Lung (tissue), 11 donors: ENCODE measurements at regions not wholly inside any gene's neighbourhood (a gene's known extent, or its start where the extent isn't known, plus 50 kb on each side); places are given as distances from the start of the nearest gene placed in this dataset.
"Not testable (repeated sequence)": the region's sequence is repeated elsewhere in the genome, so short reads cannot be mapped to it uniquely, and the experiment has no call there.

ENCODE experiments used
- ATAC-seq: fragments of 200-7000 bp; cut with Tn5 transposase; one replicate; pipeline ENCODE4 v1.9.1; 2020; ENCODE audit warnings: moderate number of reproducible peaks; ENCODE audit not compliant: insufficient read depth, low FRiP score
- DNase-seq, 3 donors: peaks; one replicate each; pipeline ENCODE4 v3.0.0-alpha.2; 2013 to 2017
- H3K27ac ChIP-seq, 2 donors: one replicate each; pipeline ENCODE4 v1.5.1; 2013; ENCODE audit warnings: mild to moderate bottlenecking in 2 of 2, moderate library complexity in 2 of 2, control low read depth in 1 of 2, inconsistent platforms in 1 of 2, low read depth in 1 of 2, low read length in 1 of 2
- H3K27me3 ChIP-seq, 3 donors: one replicate each; pipeline ENCODE4 v1.5.1; 2013; ENCODE audit warnings: low read length in 2 of 3; ENCODE audit not compliant: control insufficient read depth in 3 of 3, insufficient read depth in 3 of 3
- H3K36me3 ChIP-seq, 4 donors: one replicate each; pipeline ENCODE4 v1.5.1; 2013; ENCODE audit warnings: low read length in 4 of 4, mild to moderate bottlenecking in 1 of 4, moderate library complexity in 1 of 4; ENCODE audit not compliant: control insufficient read depth in 4 of 4, insufficient read depth in 4 of 4
- H3K4me1 ChIP-seq, 5 donors: one replicate each; pipeline ENCODE4 v1.5.1; 2013; ENCODE audit warnings: low read length in 5 of 5, mild to moderate bottlenecking in 2 of 5, moderate library complexity in 1 of 5; ENCODE audit not compliant: control insufficient read depth in 5 of 5, insufficient read depth in 5 of 5
- H3K4me3 ChIP-seq: one replicate; pipeline ENCODE4 v1.5.1; 2013; ENCODE audit warnings: mild to moderate bottlenecking, control low read depth, moderate library complexity
- H3K9ac ChIP-seq, 2 donors: one replicate each; pipeline ENCODE4 v1.5.1; 2013; ENCODE audit warnings: low read length in 2 of 2, control low read depth in 1 of 2; ENCODE audit not compliant: insufficient read depth in 1 of 2
- H3K9me3 ChIP-seq, 4 donors: one replicate each; pipeline ENCODE4 v1.5.1; 2013; ENCODE audit warnings: low read length in 3 of 4, mild to moderate bottlenecking in 1 of 4, moderate library complexity in 1 of 4; ENCODE audit not compliant: control insufficient read depth in 4 of 4, insufficient read depth in 3 of 4
- whole genome bisulfite sequencing, 2 donors: extraction: QIAGEN DNeasy Blood & Tissue Kit; methylation state at CpG; one replicate each; pipeline ENCODE4 v1.1.7; 2013; 5-methylcytosine and 5-hydroxymethylcytosine counted together
- TF ChIP-seq, protein P1 (sequence below): IDR thresholded peaks from 2 replicates; pipeline ENCODE4 v1.5.1; 2012; ENCODE audit warnings: mild to moderate bottlenecking; ENCODE audit errors: control extremely low read depth, extremely low read depth
- donor health status: control.
- donor health status: control.
- donor health status: Bipolar disorder and iron deficiency.
- donor health status: healthy.
- donor health status: DM: yes; HTN: yes; CAD: no.

- 53 to 66% methylated on average over 7 of the region's 7 CpGs for WGBS, 2 donors
- TF ChIP-seq, protein P1, sequence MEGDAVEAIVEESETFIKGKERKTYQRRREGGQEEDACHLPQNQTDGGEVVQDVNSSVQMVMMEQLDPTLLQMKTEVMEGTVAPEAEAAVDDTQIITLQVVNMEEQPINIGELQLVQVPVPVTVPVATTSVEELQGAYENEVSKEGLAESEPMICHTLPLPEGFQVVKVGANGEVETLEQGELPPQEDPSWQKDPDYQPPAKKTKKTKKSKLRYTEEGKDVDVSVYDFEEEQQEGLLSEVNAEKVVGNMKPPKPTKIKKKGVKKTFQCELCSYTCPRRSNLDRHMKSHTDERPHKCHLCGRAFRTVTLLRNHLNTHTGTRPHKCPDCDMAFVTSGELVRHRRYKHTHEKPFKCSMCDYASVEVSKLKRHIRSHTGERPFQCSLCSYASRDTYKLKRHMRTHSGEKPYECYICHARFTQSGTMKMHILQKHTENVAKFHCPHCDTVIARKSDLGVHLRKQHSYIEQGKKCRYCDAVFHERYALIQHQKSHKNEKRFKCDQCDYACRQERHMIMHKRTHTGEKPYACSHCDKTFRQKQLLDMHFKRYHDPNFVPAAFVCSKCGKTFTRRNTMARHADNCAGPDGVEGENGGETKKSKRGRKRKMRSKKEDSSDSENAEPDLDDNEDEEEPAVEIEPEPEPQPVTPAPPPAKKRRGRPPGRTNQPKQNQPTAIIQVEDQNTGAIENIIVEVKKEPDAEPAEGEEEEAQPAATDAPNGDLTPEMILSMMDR: no peak
- ATAC-seq (no peak), DNase-seq (peak in 1 of 3 donors; percentile 31)
- no peak overlapping the region for H3K4me3 ChIP-seq
- no peaks in the 10 kb centered on the region for H3K27me3 ChIP-seq
- no peak overlapping the region for H3K27ac ChIP-seq
- no peak overlapping the region for H3K9ac ChIP-seq
- H3K9me3 ChIP-seq: peaks cover 0 to 3% (median 1%) of the 10 kb centered on the region in 4 donors
- H3K4me1 ChIP-seq: no peaks in the 10 kb centered on the region
- H3K36me3 ChIP-seq: no peaks in the 10 kb centered on the region
These were observed 301.3 kb upstream of the IGF1R start for GRCh38 chr15:98347001-98347400.

DNA sequence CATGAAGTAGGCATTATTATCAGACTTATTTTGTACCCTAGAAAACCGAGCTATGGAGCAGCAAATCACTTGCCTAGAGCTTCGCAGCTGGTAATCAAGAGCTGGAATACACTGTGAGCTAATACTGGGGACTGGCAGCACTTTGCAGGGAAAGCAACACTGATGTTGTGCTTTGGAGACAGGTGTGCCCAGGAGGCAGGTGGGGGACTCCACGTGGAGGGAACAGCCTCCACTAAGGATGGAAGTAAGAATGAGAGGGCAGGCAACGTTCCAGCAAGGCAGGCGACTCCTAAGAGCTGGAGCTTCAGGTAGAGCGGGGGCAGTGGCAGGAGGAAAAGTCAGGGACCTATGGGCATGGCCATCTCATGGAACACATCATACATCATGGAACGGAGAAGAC lies 300.5 kb upstream of the IGF1R start:
- TF ChIP-seq, protein P1: no peak
- ATAC-seq: no peak
- 76 to 81% methylated on average over 7 of the region's 7 CpGs for WGBS, 2 donors

GRCh38 chr15:98350276-98350675 lies 298.1 kb upstream of the IGF1R start:
- TF ChIP-seq, protein P1: no peak

More for the DNA sequence above, 300.5 kb upstream of the IGF1R start:
- peaks cover 0 to 3% (median 1%) of the 10 kb centered on the region in 4 donors for H3K9me3 ChIP-seq
- no peaks in the 10 kb centered on the region for H3K36me3 ChIP-seq
- H3K4me1 ChIP-seq: no peaks in the 10 kb centered on the region
- H3K4me3 ChIP-seq: no peak overlapping the region
- no peak for DNase-seq
- H3K27ac ChIP-seq: no peak overlapping the region
- H3K27me3 ChIP-seq: no peaks in the 10 kb centered on the region
- no peak overlapping the region for H3K9ac ChIP-seq

DNA sequence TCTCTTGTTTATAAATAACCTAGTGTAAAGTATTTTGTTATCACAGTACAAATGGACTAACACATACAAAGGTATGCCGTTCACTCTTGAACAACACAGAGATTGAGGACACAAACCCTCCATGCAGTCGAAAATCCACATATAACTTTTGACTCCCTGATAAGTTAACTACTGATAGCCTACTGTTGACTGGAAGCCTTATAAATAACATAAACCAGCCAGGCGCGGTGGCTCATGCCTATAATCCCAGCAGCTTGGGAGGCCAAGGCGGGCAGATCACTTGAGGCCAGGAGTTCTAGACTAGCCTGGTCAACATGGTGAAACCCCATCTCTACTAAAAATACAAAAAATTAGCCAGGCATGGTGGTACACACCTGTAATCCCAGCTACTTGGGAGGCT lies 290.1 kb upstream of the IGF1R start:
- H3K9ac ChIP-seq, H3K4me3 ChIP-seq, H3K36me3 ChIP-seq, H3K27me3 ChIP-seq, DNase-seq, H3K27ac ChIP-seq, ATAC-seq, H3K4me1 ChIP-seq: not testable (repeated sequence)
- WGBS, 2 donors: 94 to 95% methylated on average over 5 of the region's 5 CpGs
- H3K9me3 ChIP-seq: peaks cover 0 to 11% (median 5%) of the 10 kb centered on the region in 4 donors

More at GRCh38 chr15:98350276-98350675, 298.1 kb upstream of the IGF1R start:
- Histone ChIP-seq H3K27ac (no peak overlapping the region), H3K9me3 (peaks cover 0 to 7% (median 2%) of the 10 kb centered on the region in 4 donors), H3K27me3 (no peaks in the 10 kb centered on the region), H3K9ac (no peak overlapping the region), H3K4me1 (no peaks in the 10 kb centered on the region), H3K4me3 (no peak overlapping the region), H3K36me3 (no peaks in the 10 kb centered on the region)
- WGBS, 2 donors: 32 to 34% methylated on average over 2 of the region's 2 CpGs
- DNase-seq (no peak), ATAC-seq (no peak)
